ENCODE measurements at regions not wholly inside any gene's neighbourhood (a gene's known extent, or its start where the extent isn't known, plus 50 kb on each side); places are given as distances from the start of the nearest gene placed in this dataset.

GRCh38 chr6:21870076-21870730, 276.7 kb downstream of the SOX4 start:
- no peak for TF ChIP-seq POLR2A (IDR thresholded peaks at IDR 0.05)
- no peak for TF ChIP-seq CTCF (IDR thresholded peaks at IDR 0.05)
- Histone ChIP-seq H3K4me3 (no peak overlapping the region), H3K4me1 (replicated peaks in 1 of 2) (no peaks in the 10 kb centered on the region), H3K36me3 (replicated peaks in 1 of 2) (no peaks in the 10 kb centered on the region), H3K27me3 (no peaks in the 10 kb centered on the region), H3K9me3 (replicated peaks in 1 of 3) (no peaks in the 10 kb centered on the region), H3K27ac (no peak overlapping the region)
- no peak for DNase-seq
- intact Hi-C loops (cut with DNase I), result no loop called here
- WGBS, 4 donors, result 84 to 89% (median 86%) methylated on average over 5 of the region's 5 CpGs

GRCh38 chr6:21871831-21872230, 278.3 kb downstream of the SOX4 start:
- 87 to 93% (median 91%) methylated on average over 5 of the region's 5 CpGs for WGBS, 4 donors
- TF ChIP-seq CTCF (IDR thresholded peaks at IDR 0.05) (no peak), POLR2A (IDR thresholded peaks at IDR 0.05) (no peak)
- no peaks in the 10 kb centered on the region for H3K9me3 ChIP-seq (replicated peaks in 1 of 3)
- no peak overlapping the region for H3K27ac ChIP-seq
- no peaks in the 10 kb centered on the region for H3K27me3 ChIP-seq
- no peak overlapping the region for H3K4me3 ChIP-seq
- H3K36me3 ChIP-seq (replicated peaks in 1 of 2), result no peaks in the 10 kb centered on the region
- no peak for DNase-seq
- H3K4me1 ChIP-seq (replicated peaks in 1 of 2), result no peaks in the 10 kb centered on the region
- intact Hi-C loops (cut with DNase I), result no loop called here

GRCh38 chr6:21872749-21873148, 279.2 kb downstream of the SOX4 start:
- no peaks in the 10 kb centered on the region for H3K4me1 ChIP-seq (replicated peaks in 1 of 2)
- no peak overlapping the region for H3K27ac ChIP-seq
- no peak overlapping the region for H3K4me3 ChIP-seq
- TF ChIP-seq POLR2A (IDR thresholded peaks at IDR 0.05) (no peak), CTCF (IDR thresholded peaks at IDR 0.05) (no peak)
- 71 to 85% (median 79%) methylated on average over 2 of the region's 2 CpGs for WGBS, 4 donors
- no peaks in the 10 kb centered on the region for H3K27me3 ChIP-seq
- H3K36me3 ChIP-seq (replicated peaks in 1 of 2), result no peaks in the 10 kb centered on the region
- no peaks in the 10 kb centered on the region for H3K9me3 ChIP-seq (replicated peaks in 1 of 3)
- no peak for DNase-seq
- intact Hi-C loops (cut with DNase I), result no loop called here

GRCh38 chr6:21873562-21873961, 280.0 kb downstream of the SOX4 start:
- Histone ChIP-seq H3K27me3 (no peaks in the 10 kb centered on the region), H3K27ac (no peak overlapping the region), H3K9me3 (replicated peaks in 1 of 3) (no peaks in the 10 kb centered on the region), H3K4me1 (replicated peaks in 1 of 2) (no peaks in the 10 kb centered on the region), H3K4me3 (no peak overlapping the region), H3K36me3 (replicated peaks in 1 of 2) (no peaks in the 10 kb centered on the region)
- 75 to 88% (median 82%) methylated on average over 10 of the region's 10 CpGs for WGBS, 4 donors
- intact Hi-C loops (cut with DNase I), result no loop called here
- TF ChIP-seq POLR2A (IDR thresholded peaks at IDR 0.05) (no peak), CTCF (IDR thresholded peaks at IDR 0.05) (no peak)
- DNase-seq, result no peak

Measured in adrenal gland (tissue), 9 donors.